ENCODE measurements at regions not wholly inside any gene's neighbourhood (a gene's known extent, or its start where the extent isn't known, plus 50 kb on each side); places are given as distances from the start of the nearest gene placed in this dataset.

DNA sequence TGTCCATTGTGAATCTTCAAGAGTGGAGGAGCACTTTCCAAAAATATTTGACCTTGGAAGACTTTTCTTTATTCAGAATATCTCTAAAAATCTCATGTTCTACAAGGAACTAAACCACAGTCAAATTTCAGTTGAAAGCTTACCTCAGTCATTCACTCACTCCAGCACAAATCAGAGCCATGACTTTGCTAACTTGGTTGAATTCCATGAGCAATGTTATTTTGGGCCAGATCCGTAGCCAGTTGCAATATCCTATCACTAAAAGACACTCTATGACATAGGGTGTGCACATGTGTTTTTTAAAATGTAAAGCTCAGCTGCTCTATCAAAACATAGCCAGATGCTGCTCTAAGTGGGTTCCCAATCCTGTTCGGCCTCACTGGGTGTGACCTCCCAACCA lies 156.1 kb upstream of the ANKRD55 start:
- TF ChIP-seq CTCF (optimal IDR thresholded peaks at IDR 0.05 in 1 of 3, IDR thresholded peaks at IDR 0.05 in 1 of 3, conservative IDR thresholded peaks at IDR 0.05 in 1 of 3; ENCODE audit: extremely low read depth in 1 of 3, insufficient read depth in 2 of 3, low read length in 3 of 3) (no peak), EZH2 (IDR thresholded peaks at IDR 0.05; ENCODE audit: low read length) (no peak)
